Mesendoderm (in vitro differentiated cells): ENCODE measurements at regions not wholly inside any gene's neighbourhood (a gene's known extent, or its start where the extent isn't known, plus 50 kb on each side); places are given as distances from the start of the nearest gene placed in this dataset.

ENCODE experiments used
- DNase-seq: peaks from one replicate; pipeline ENCODE4 v3.0.0; 2013
- H2AK5ac ChIP-seq: 2 replicates; pipeline ENCODE4 v1.6.1; 2013; ENCODE audit warnings: low read length, inconsistent platforms
- H2BK120ac ChIP-seq: 2 replicates; pipeline ENCODE4 v1.6.1; 2013; ENCODE audit warnings: low read depth, mild to moderate bottlenecking, low read length, moderate library complexity, mixed read lengths
- H2BK15ac ChIP-seq: replicated peaks from 2 replicates; pipeline ENCODE4 v1.6.1; 2013; ENCODE audit warnings: low read depth, mild to moderate bottlenecking, moderate library complexity
- H2BK5ac ChIP-seq: 2 replicates; pipeline ENCODE4 v1.6.1; 2013; ENCODE audit warnings: low read length, inconsistent platforms
- H3K18ac ChIP-seq: 2 replicates; pipeline ENCODE4 v1.6.1; 2013; ENCODE audit warnings: mild to moderate bottlenecking, low read length, mixed read lengths
- H3K23ac ChIP-seq: one replicate; pipeline ENCODE4 v1.6.1; 2013; ENCODE audit warnings: low read length
- H3K27ac ChIP-seq: 2 replicates; pipeline ENCODE4 v1.5.1; 2013; ENCODE audit warnings: low read depth, mild to moderate bottlenecking, inconsistent platforms, low read length, moderate library complexity
- H3K27me3 ChIP-seq: 2 replicates; pipeline ENCODE4 v1.6.1; 2013; ENCODE audit warnings: low read length, control low read depth, mild to moderate bottlenecking, inconsistent platforms; ENCODE audit not compliant: insufficient read depth, poor library complexity
- H3K36me3 ChIP-seq: 2 replicates; pipeline ENCODE4 v1.6.1; 2013; ENCODE audit warnings: low read length, inconsistent platforms; ENCODE audit not compliant: control insufficient read depth, insufficient read depth
- H3K4ac ChIP-seq: one replicate; pipeline ENCODE4 v1.6.1; 2013; ENCODE audit warnings: low read depth, mild to moderate bottlenecking, low read length, moderate library complexity
- H3K4me1 ChIP-seq: 2 replicates; pipeline ENCODE4 v1.6.1; 2013; ENCODE audit warnings: low read depth, low read length, inconsistent platforms; ENCODE audit not compliant: control insufficient read depth
- H3K4me2 ChIP-seq: 2 replicates; pipeline ENCODE4 v1.6.1; 2013; ENCODE audit warnings: low read length
- H3K4me3 ChIP-seq: 2 replicates; pipeline ENCODE4 v1.5.1; 2013; ENCODE audit warnings: mild to moderate bottlenecking, low read length
- H3K56ac ChIP-seq: one replicate; pipeline ENCODE4 v1.6.1; 2013; ENCODE audit warnings: low read length
- H3K79me1 ChIP-seq: 2 replicates; pipeline ENCODE4 v1.6.1; 2013; ENCODE audit warnings: low read length, inconsistent platforms
- H3K79me2 ChIP-seq: 2 replicates; pipeline ENCODE4 v1.6.1; 2013; ENCODE audit warnings: mild to moderate bottlenecking, low read length; ENCODE audit not compliant: control insufficient read depth, insufficient read depth
- H3K9ac ChIP-seq: 2 replicates; pipeline ENCODE4 v1.6.1; 2013; ENCODE audit warnings: low read length, inconsistent platforms
- H4K5ac ChIP-seq: one replicate; pipeline ENCODE4 v1.6.1; 2013; ENCODE audit warnings: low read length
- H4K8ac ChIP-seq: one replicate; pipeline ENCODE4 v1.6.1; 2013; ENCODE audit warnings: low read depth, mild to moderate bottlenecking, control low read depth, low read length, moderate library complexity
- WGBS: extraction: QIAGEN DNeasy Blood & Tissue Kit; methylation state at CpG from one replicate; pipeline ENCODE4 v1.1.7; 2013; ENCODE audit warnings: low lambda C conversion rate, missing lambda C conversion rate; ENCODE audit not compliant: insufficient coverage; ENCODE audit errors: extremely low coverage; 5-methylcytosine and 5-hydroxymethylcytosine counted together

GRCh38 chr13:111517641-111518010 lies 197.2 kb downstream of the TEX29 start:
- H2BK5ac ChIP-seq: no peak overlapping the region
- no peak overlapping the region for H3K56ac ChIP-seq
- no peaks in the 10 kb centered on the region for H3K79me1 ChIP-seq
- no peak overlapping the region for H3K9ac ChIP-seq
- DNase-seq: peak; percentile 12
- no peak overlapping the region for H3K4me3 ChIP-seq
- H3K27ac ChIP-seq: no peak overlapping the region
- H3K36me3 ChIP-seq: no peaks in the 10 kb centered on the region
- H2BK15ac ChIP-seq: no peak overlapping the region
- H3K4me1 ChIP-seq: no peaks in the 10 kb centered on the region
- H3K79me2 ChIP-seq: no peaks in the 10 kb centered on the region
- no peak overlapping the region for H2AK5ac ChIP-seq
- H3K23ac ChIP-seq: no peak overlapping the region
- no peak overlapping the region for H4K8ac ChIP-seq
- no peak overlapping the region for H2BK120ac ChIP-seq
- H3K27me3 ChIP-seq: no peaks in the 10 kb centered on the region
- no peak overlapping the region for H3K4ac ChIP-seq
- no peak overlapping the region for H3K4me2 ChIP-seq
- H4K5ac ChIP-seq: no peak overlapping the region
- H3K18ac ChIP-seq: no peak overlapping the region
- WGBS: no CpG with 5 or more reads among the region's 10 CpGs

- H3K9ac ChIP-seq: no peak overlapping the region
- DNase-seq: peak; percentile 21
- no peak overlapping the region for H2BK120ac ChIP-seq
- no peaks in the 10 kb centered on the region for H3K36me3 ChIP-seq
- no peak overlapping the region for H2AK5ac ChIP-seq
- no peaks in the 10 kb centered on the region for H3K4me1 ChIP-seq
- H3K27me3 ChIP-seq: no peaks in the 10 kb centered on the region
- H3K79me2 ChIP-seq: no peaks in the 10 kb centered on the region
- H3K79me1 ChIP-seq: no peaks in the 10 kb centered on the region
- no CpG with 5 or more reads among the region's 24 CpGs for WGBS
- H3K23ac ChIP-seq: no peak overlapping the region
- no peak overlapping the region for H3K4me3 ChIP-seq
- H2BK15ac ChIP-seq: no peak overlapping the region
- no peak overlapping the region for H4K5ac ChIP-seq
- H3K18ac ChIP-seq: no peak overlapping the region
- no peak overlapping the region for H3K56ac ChIP-seq
- no peak overlapping the region for H2BK5ac ChIP-seq
- H3K27ac ChIP-seq: no peak overlapping the region
- no peak overlapping the region for H4K8ac ChIP-seq
- no peak overlapping the region for H3K4ac ChIP-seq
- H3K4me2 ChIP-seq: no peak overlapping the region
These were observed 197.8 kb downstream of the TEX29 start for GRCh38 chr13:111518161-111518792.

- no peak for DNase-seq
- H2BK15ac ChIP-seq: no peak overlapping the region
- no peak overlapping the region for H3K27ac ChIP-seq
These were observed 198.6 kb downstream of the TEX29 start for GRCh38 chr13:111519041-111519440.

DNA sequence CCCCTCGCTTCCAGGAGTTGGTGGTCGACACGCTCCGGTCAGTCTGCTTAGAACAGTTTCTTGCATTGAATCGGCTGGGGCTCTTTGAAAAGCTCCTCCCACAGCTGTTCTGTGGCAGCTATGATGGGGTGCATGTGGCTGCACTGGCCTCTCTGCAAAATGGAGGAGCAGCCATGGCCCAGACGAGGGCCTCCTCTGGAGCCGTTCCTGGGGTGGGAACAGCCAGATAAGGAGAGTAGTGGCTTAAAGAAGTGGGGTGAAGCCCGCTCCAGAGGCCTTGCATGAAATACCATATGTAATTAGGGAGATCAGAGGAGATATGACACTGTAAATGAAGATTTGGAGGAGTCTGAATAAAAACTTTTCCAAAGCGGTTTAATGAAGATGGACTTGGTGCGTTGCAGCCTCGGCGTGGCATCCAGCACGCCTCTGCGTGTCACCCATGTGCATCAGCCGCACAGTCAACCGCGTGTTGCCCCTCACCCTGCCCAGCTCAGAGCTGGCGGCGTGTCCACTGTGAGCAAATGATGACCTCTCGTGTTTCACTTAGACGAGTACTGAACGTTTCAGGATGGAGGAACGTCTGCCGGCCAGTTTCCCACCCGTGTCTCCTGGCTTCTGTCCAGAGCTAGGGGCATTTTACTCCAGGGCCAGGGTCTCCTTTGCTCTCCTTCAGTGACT lies 199.2 kb downstream of the TEX29 start:
- H3K4me2 ChIP-seq: no peak overlapping the region
- no peak overlapping the region for H2BK5ac ChIP-seq
- no peak overlapping the region for H3K56ac ChIP-seq
- H4K8ac ChIP-seq: no peak overlapping the region
- H3K79me1 ChIP-seq: no peaks in the 10 kb centered on the region
- DNase-seq: no peak
- H3K23ac ChIP-seq: no peak overlapping the region
- H3K18ac ChIP-seq: no peak overlapping the region
- H3K79me2 ChIP-seq: no peaks in the 10 kb centered on the region
- H4K5ac ChIP-seq: no peak overlapping the region
- H3K4ac ChIP-seq: no peak overlapping the region
- H2BK15ac ChIP-seq: no peak overlapping the region
- no peaks in the 10 kb centered on the region for H3K27me3 ChIP-seq
- H3K36me3 ChIP-seq: no peaks in the 10 kb centered on the region
- no peaks in the 10 kb centered on the region for H3K4me1 ChIP-seq
- no peak overlapping the region for H2AK5ac ChIP-seq
- WGBS: no CpG with 5 or more reads among the region's 25 CpGs
- no peak overlapping the region for H3K4me3 ChIP-seq
- no peak overlapping the region for H2BK120ac ChIP-seq
- no peak overlapping the region for H3K27ac ChIP-seq
- no peak overlapping the region for H3K9ac ChIP-seq

More at GRCh38 chr13:111519041-111519440, 198.6 kb downstream of the TEX29 start:
- Histone ChIP-seq H2BK5ac (no peak overlapping the region), H3K4me1 (no peaks in the 10 kb centered on the region), H3K36me3 (no peaks in the 10 kb centered on the region), H3K79me2 (no peaks in the 10 kb centered on the region), H3K27me3 (no peaks in the 10 kb centered on the region), H3K4me3 (no peak overlapping the region), H3K18ac (no peak overlapping the region), H3K23ac (no peak overlapping the region), H2BK120ac (no peak overlapping the region), H3K56ac (no peak overlapping the region), H2AK5ac (no peak overlapping the region), H3K79me1 (no peaks in the 10 kb centered on the region), H3K9ac (no peak overlapping the region), H3K4me2 (no peak overlapping the region), H4K5ac (no peak overlapping the region), H3K4ac (no peak overlapping the region), H4K8ac (no peak overlapping the region)
- WGBS: no CpG with 5 or more reads among the region's 8 CpGs

DNA sequence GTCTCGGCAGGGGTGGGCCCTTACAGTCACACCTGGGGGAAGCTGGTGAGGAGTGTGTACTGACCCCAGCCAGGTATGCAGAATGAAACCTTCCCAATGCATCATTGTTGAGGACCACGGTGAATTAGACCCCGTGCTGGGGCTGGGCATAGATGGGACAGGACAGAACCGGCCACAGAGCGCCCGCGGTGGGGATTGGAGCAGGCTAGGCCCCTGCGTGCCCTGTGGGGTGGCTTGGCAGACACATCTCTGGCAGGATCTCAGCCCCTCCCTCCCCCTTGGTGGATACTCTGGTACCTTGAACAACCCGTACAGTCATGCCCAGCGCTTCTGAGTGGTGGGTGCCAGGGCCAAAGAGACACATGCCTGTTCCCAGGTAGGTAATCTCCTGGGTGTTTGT lies 200.6 kb downstream of the TEX29 start:
- Histone ChIP-seq H3K4me3 (no peak overlapping the region), H2AK5ac (no peak overlapping the region), H3K27ac (no peak overlapping the region), H3K4me2 (no peak overlapping the region), H2BK5ac (no peak overlapping the region), H3K23ac (no peak overlapping the region), H3K36me3 (no peaks in the 10 kb centered on the region), H3K27me3 (no peaks in the 10 kb centered on the region), H3K56ac (no peak overlapping the region), H3K4me1 (no peaks in the 10 kb centered on the region), H3K9ac (no peak overlapping the region), H3K79me1 (no peaks in the 10 kb centered on the region), H3K18ac (no peak overlapping the region), H2BK120ac (no peak overlapping the region), H4K5ac (no peak overlapping the region), H3K79me2 (no peaks in the 10 kb centered on the region), H4K8ac (no peak overlapping the region), H3K4ac (no peak overlapping the region), H2BK15ac (no peak overlapping the region)
- DNase-seq: no peak
- WGBS: no CpG with 5 or more reads among the region's 10 CpGs
